ENCODE measurements at regions not wholly inside any gene's neighbourhood (a gene's known extent, or its start where the extent isn't known, plus 50 kb on each side); places are given as distances from the start of the nearest gene placed in this dataset.

DNA sequence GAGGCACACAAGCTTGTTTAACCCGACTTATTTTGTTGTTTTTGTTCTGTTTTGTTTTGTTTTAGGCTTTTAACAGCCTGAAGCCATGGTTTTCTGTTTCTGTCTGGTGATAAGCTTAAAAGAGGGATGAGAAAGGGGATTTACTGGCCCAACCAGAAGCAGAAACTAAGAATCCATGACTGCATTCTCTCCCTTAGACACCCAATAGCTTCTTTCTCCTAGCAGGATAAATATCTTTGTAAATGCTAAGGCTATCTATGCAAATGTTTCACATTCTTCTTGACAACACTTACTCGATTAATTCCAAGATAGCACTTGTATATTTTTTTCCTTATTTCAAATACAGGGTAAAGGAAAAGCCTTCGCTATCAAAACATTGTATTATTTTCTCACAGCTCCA is 53.7 kb upstream of the SMAD1 start:
- H4K20me1 ChIP-seq (ENCODE audit: low read length), result no peaks in the 10 kb centered on the region
- TF ChIP-seq EZH2 (IDR thresholded peaks at IDR 0.05; ENCODE audit: low read length, unreplicated experiment) (no peak), EZH2phosphoT487 (IDR thresholded peaks at IDR 0.05; ENCODE audit: borderline replicate concordance, low read length) (no peak)
- TF ChIP-seq, protein P1, sequence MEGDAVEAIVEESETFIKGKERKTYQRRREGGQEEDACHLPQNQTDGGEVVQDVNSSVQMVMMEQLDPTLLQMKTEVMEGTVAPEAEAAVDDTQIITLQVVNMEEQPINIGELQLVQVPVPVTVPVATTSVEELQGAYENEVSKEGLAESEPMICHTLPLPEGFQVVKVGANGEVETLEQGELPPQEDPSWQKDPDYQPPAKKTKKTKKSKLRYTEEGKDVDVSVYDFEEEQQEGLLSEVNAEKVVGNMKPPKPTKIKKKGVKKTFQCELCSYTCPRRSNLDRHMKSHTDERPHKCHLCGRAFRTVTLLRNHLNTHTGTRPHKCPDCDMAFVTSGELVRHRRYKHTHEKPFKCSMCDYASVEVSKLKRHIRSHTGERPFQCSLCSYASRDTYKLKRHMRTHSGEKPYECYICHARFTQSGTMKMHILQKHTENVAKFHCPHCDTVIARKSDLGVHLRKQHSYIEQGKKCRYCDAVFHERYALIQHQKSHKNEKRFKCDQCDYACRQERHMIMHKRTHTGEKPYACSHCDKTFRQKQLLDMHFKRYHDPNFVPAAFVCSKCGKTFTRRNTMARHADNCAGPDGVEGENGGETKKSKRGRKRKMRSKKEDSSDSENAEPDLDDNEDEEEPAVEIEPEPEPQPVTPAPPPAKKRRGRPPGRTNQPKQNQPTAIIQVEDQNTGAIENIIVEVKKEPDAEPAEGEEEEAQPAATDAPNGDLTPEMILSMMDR (conservative IDR thresholded peaks at IDR 0.05; ENCODE audit: low read depth, low read length), result no peak
- no peaks in the 10 kb centered on the region for H3K9me3 ChIP-seq (ENCODE audit: low read length)
- H3K4me1 ChIP-seq (ENCODE audit: insufficient read depth, low read length), result no peaks in the 10 kb centered on the region
- intact Hi-C loops (cut with micrococcal nuclease), result no loop called here
- POLR2A ChIA-PET (ENCODE audit: unreplicated experiment), result no interaction called here
- ATAC-seq (no peak), DNase-seq (no peak)
- H3K27me3 ChIP-seq (ENCODE audit: low read length), result 0 out of 2 replicates have a peak, but pooled peaks cover 5% of the 10 kb centered on the region
- no peak overlapping the region for H3K27ac ChIP-seq (ENCODE audit: low read length)
- H3K36me3 ChIP-seq (ENCODE audit: low read depth, low read length), result no peaks in the 10 kb centered on the region
- 0 out of 2 replicates have a peak overlapping the region, but pooled peaks have one; percentile 19 for H2AFZ ChIP-seq (ENCODE audit: low read length)
- H3K79me2 ChIP-seq (ENCODE audit: low read length), result no peaks in the 10 kb centered on the region
- H3K4me3 ChIP-seq (ENCODE audit: low read length), result no peak overlapping the region
- no TSS peak for BruUV-seq (replicated peaks)
- no peaks in the 10 kb centered on the region for H3K9me2 ChIP-seq (replicated peaks; ENCODE audit: low read length)
- H3K9ac ChIP-seq (ENCODE audit: low read length), result no peak overlapping the region
- CTCF ChIA-PET, result no interaction called here
- no peak overlapping the region for H3K4me2 ChIP-seq (ENCODE audit: low read length)
- no peaks in the 10 kb centered on the region for H3F3A ChIP-seq (ENCODE audit: low read length, unreplicated experiment)

DNA sequence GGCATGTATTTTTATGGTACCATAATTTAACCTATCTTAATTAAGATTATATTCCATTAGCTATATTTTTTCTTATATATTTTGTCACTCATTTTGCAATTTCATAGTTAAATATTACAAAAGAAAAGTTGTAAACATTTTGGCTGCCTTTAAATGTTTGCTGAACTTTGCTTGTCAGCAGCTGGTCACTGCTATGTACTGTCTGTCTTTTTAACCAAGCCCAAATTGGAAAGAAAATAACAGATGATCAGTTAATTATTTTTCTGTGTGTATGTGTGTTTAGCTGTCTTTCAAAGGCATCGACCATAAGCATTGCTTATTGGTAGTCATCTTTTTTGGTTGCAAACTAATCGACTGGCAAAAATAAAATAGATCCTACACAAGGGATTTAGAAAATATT is 54.4 kb upstream of the SMAD1 start:
- CTCF ChIA-PET, result no interaction called here
- BruUV-seq (replicated peaks), result no TSS peak
- ATAC-seq, result no peak

DNA sequence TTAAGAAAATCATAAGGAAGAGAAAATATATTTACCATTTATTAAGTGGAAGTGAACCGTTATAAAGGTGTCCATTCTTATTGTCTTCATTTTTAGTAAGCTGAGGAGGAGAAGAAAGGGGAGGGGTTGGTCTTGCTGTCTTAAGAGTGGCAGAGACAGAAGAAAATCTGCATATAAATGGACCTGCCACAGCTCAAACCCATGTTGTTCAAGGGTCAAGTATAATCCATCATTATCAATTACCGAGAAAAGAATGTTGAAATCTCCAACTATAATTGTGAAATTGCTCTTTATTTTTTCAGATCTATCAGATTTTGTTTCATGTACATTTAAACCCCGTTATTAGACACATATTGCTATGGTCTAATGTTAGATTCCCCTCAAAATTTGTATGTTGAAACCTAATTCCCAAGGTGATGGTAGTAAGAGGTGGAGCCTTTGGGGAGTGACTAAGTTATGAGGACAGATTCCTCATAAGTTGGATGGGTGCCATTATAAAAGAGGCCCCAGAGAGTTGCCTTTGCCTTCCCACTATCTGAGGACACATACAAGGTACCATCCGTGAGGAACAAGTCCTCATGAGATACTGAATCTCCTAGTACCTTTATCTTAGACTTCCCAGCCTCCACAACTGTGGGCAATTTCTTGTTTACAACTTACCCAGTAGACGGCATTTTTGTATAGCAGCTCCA is 58.5 kb upstream of the SMAD1 start:
- intact Hi-C loops (cut with micrococcal nuclease), result no loop called here
- Histone ChIP-seq H3K9me3 (ENCODE audit: low read length) (no peaks in the 10 kb centered on the region), H3K4me2 (ENCODE audit: low read length) (no peak overlapping the region), H3K27ac (ENCODE audit: low read length) (no peak overlapping the region), H3K4me1 (ENCODE audit: insufficient read depth, low read length) (no peaks in the 10 kb centered on the region), H3K27me3 (ENCODE audit: low read length) (no peaks in the 10 kb centered on the region), H3K9ac (ENCODE audit: low read length) (no peak overlapping the region), H3K36me3 (ENCODE audit: low read depth, low read length) (no peaks in the 10 kb centered on the region), H4K20me1 (ENCODE audit: low read length) (no peaks in the 10 kb centered on the region), H3F3A (ENCODE audit: low read length, unreplicated experiment) (no peaks in the 10 kb centered on the region), H3K9me2 (replicated peaks; ENCODE audit: low read length) (no peaks in the 10 kb centered on the region), H3K79me2 (ENCODE audit: low read length) (no peaks in the 10 kb centered on the region), H2AFZ (ENCODE audit: low read length) (no peak overlapping the region), H3K4me3 (ENCODE audit: low read length) (no peak overlapping the region)
- ATAC-seq (no peak), DNase-seq (peak; percentile 17)
- no TSS peak for BruUV-seq (replicated peaks)
- CTCF ChIA-PET, result no interaction called here
- POLR2A ChIA-PET (ENCODE audit: unreplicated experiment), result no interaction called here
- TF ChIP-seq, protein P1 (conservative IDR thresholded peaks at IDR 0.05; ENCODE audit: low read depth, low read length), result no peak
- no peak for TF ChIP-seq EZH2phosphoT487 (IDR thresholded peaks at IDR 0.05; ENCODE audit: borderline replicate concordance, low read length)
- no peak for TF ChIP-seq EZH2 (IDR thresholded peaks at IDR 0.05; ENCODE audit: low read length, unreplicated experiment)

More for the DNA sequence above, 54.4 kb upstream of the SMAD1 start:
- H4K20me1 ChIP-seq (ENCODE audit: low read length), result no peaks in the 10 kb centered on the region
- H3F3A ChIP-seq (ENCODE audit: low read length, unreplicated experiment), result no peaks in the 10 kb centered on the region
- H3K27me3 ChIP-seq (ENCODE audit: low read length), result 0 out of 2 replicates have a peak, but pooled peaks cover 5% of the 10 kb centered on the region
- no peaks in the 10 kb centered on the region for H3K4me1 ChIP-seq (ENCODE audit: insufficient read depth, low read length)
- intact Hi-C loops (cut with micrococcal nuclease), result no loop called here
- H3K4me2 ChIP-seq (ENCODE audit: low read length), result no peak overlapping the region
- H3K9me2 ChIP-seq (replicated peaks; ENCODE audit: low read length), result no peaks in the 10 kb centered on the region
- H3K4me3 ChIP-seq (ENCODE audit: low read length), result no peak overlapping the region
- no peaks in the 10 kb centered on the region for H3K36me3 ChIP-seq (ENCODE audit: low read depth, low read length)
- no peaks in the 10 kb centered on the region for H3K9me3 ChIP-seq (ENCODE audit: low read length)
- no peak overlapping the region for H3K9ac ChIP-seq (ENCODE audit: low read length)
- no peak for DNase-seq
- no peak overlapping the region for H2AFZ ChIP-seq (ENCODE audit: low read length)
- TF ChIP-seq, protein P1 (conservative IDR thresholded peaks at IDR 0.05; ENCODE audit: low read depth, low read length), result no peak
- TF ChIP-seq EZH2phosphoT487 (IDR thresholded peaks at IDR 0.05; ENCODE audit: borderline replicate concordance, low read length) (no peak), EZH2 (IDR thresholded peaks at IDR 0.05; ENCODE audit: low read length, unreplicated experiment) (no peak)
- no peaks in the 10 kb centered on the region for H3K79me2 ChIP-seq (ENCODE audit: low read length)
- H3K27ac ChIP-seq (ENCODE audit: low read length), result no peak overlapping the region
- POLR2A ChIA-PET (ENCODE audit: unreplicated experiment), result no interaction called here

All from PC-3 (cell line).